AG04450 (cell line): ENCODE measurements at regions not wholly inside any gene's neighbourhood (a gene's known extent, or its start where the extent isn't known, plus 50 kb on each side); places are given as distances from the start of the nearest gene placed in this dataset.

Source experiments
- CTCF ChIA-PET: fragments of 300-600, 350-600 bp; formaldehyde crosslinking; extraction: SDS; loops from one replicate; lab custom pipeline; 2022; ENCODE audit warnings: antibody characterized with exemption, inconsistent platforms; lab: Charles Lee
- POLR2A ChIA-PET: fragments of 350-600 bp; formaldehyde crosslinking; extraction: SDS; loops from one replicate; lab custom pipeline; 2021; ENCODE audit warnings: antibody characterized with exemption, inconsistent platforms; lab: Yijun Ruan, JAX
- DNase-seq: peaks from one replicate; pipeline ENCODE4 v3.0.0-alpha.2; 2011; ENCODE audit warnings: low read depth, low spot score
- H3K27ac ChIP-seq: one replicate; pipeline ENCODE4 v1.5.1; 2012; ENCODE audit warnings: low read depth, low read length, control low read depth
- H3K27me3 ChIP-seq: one replicate; pipeline ENCODE4 v1.6.0; 2012; ENCODE audit warnings: low read length; ENCODE audit not compliant: control insufficient read depth, insufficient read depth
- H3K4me3 ChIP-seq: 2 replicates; pipeline ENCODE4 v1.5.1; 2011; ENCODE audit warnings: mild to moderate bottlenecking, low read depth, low read length, control low read depth
- H3K9me3 ChIP-seq: 2 replicates; pipeline ENCODE4 v1.5.1; 2012; ENCODE audit warnings: low read length; ENCODE audit not compliant: control insufficient read depth, insufficient read depth
- CTCF ChIP-seq: IDR thresholded peaks from 2 replicates; pipeline ENCODE4 v1.5.1; 2011; ENCODE audit warnings: low read depth, low read length, control low read depth, inconsistent platforms

DNA sequence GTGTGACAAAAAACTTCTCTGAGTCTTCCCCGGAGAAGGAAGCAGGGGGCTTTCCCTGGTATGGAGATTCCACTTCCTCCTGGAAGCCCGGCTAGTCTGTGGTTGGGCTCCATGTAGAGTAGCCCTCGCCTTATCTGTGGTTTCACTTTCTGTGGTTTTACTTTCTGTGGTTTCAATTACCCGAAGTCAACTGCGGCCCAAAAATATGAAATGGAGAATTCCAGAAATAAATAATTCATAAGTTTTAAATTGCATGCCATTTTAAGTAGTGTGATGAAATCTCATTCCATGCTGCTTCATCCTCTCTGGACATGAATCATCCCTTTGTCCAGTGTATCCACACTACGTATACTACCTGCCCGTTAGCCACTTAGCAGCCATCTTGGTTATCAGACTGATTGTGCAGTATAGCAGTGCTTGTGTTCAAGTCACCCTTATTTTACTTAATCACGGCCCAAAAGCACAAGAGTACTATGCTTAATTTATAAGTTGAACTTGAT lies 275.0 kb upstream of the SESN3 start:
- H3K9me3 ChIP-seq: no peaks in the 10 kb centered on the region
- ChIA-PET CTCF (no interaction called here), POLR2A (no interaction called here)
- H3K27ac ChIP-seq: no peak overlapping the region
- no peaks in the 10 kb centered on the region for H3K27me3 ChIP-seq
- no peak for TF ChIP-seq CTCF
- no peak overlapping the region for H3K4me3 ChIP-seq
- DNase-seq: no peak

DNA sequence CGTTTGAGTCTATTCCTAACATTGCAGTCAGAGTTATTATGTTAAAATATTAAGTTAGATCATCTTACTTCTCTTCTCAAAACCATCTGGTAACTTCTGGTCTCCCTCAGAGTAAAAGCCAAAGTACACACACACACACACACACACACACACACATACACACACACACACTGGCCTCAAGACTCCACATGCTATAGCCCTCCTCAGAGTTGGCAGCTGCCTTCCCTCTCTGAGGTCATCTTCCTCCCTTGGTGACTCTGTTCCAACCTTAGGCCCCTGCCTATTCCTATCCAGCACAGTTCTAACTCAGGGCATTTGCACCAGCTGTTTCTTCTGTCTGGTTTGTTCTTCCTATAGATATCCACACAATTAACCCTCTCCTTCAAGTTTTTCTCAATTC lies 272.0 kb upstream of the SESN3 start:
- POLR2A ChIA-PET: no interaction called here
- Histone ChIP-seq H3K27ac (no peak overlapping the region), H3K4me3 (no peak overlapping the region), H3K9me3 (no peaks in the 10 kb centered on the region), H3K27me3 (no peaks in the 10 kb centered on the region)
- DNase-seq: no peak
- CTCF ChIA-PET: no interaction called here
- TF ChIP-seq CTCF: no peak

DNA sequence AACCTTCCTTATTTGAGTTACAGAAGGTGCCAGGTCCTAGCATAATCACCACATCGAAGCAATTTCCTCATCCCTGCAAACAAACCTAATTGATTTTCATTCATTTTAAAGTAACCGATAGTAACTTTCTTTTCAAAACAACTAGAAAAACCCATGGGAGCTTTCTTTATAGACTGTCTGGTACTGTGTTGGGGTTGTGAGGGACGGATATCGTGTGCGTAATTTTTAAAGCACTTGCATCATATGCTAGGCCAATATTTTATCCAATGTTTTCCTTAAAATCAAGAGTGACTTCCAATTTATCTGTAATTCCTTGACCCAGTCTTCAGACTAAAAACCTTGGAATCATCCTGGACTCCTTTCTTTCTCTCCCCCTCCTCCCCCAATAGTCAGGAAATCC lies 271.5 kb upstream of the SESN3 start:
- no peak for TF ChIP-seq CTCF

GRCh38 chr11:95501761-95502266 lies 270.8 kb upstream of the SESN3 start:
- DNase-seq: no peak
- no peak for TF ChIP-seq CTCF
- Histone ChIP-seq H3K27me3 (no peaks in the 10 kb centered on the region), H3K4me3 (no peak overlapping the region), H3K9me3 (no peaks in the 10 kb centered on the region), H3K27ac (no peak overlapping the region)
- ChIA-PET POLR2A (no interaction called here), CTCF (interaction anchor here (1.2 kb wide), 1 partner anchor 204 kb away, joined by 3 read pairs; no protein-coding TSS in a partner anchor)

More for the DNA sequence above, 271.5 kb upstream of the SESN3 start:
- no peaks in the 10 kb centered on the region for H3K9me3 ChIP-seq
- DNase-seq: no peak
- H3K27me3 ChIP-seq: no peaks in the 10 kb centered on the region
- H3K27ac ChIP-seq: no peak overlapping the region
- ChIA-PET POLR2A (no interaction called here), CTCF (interaction anchor here (1.2 kb wide), 1 partner anchor 203 kb away, joined by 3 read pairs; no protein-coding TSS in a partner anchor)
- no peak overlapping the region for H3K4me3 ChIP-seq

DNA sequence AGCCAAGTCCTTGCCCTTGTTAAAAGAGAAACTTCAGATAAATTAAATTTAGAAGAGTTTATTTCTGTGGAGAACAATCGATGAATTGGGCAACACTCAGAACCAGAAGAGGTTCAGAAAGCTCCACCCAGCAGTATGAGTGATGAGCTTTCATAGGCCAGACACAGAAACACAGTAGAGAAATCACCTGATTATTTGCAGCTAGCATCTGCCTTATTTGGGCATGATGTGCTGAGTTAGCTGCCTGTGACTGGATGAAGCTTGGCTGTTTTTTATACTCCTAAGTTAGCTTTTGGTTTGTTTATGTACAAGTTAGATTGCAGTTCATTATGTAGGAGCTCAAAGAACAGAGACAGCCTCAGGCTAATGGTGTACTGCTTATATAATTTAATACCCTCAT lies 269.5 kb upstream of the SESN3 start:
- no peaks in the 10 kb centered on the region for H3K27me3 ChIP-seq
- no peak overlapping the region for H3K27ac ChIP-seq
- CTCF ChIA-PET: no interaction called here
- H3K9me3 ChIP-seq: no peaks in the 10 kb centered on the region
- no peak for DNase-seq
- no peak for TF ChIP-seq CTCF
- POLR2A ChIA-PET: no interaction called here
- no peak overlapping the region for H3K4me3 ChIP-seq
